Stimulated activated CD8-positive, alpha-beta memory T cell treated with anti-CD3 and anti-CD28 coated beads, Interleukin-7, amount 100 ng/mL, for 48 hours (primary cell): ENCODE measurements at regions not wholly inside any gene's neighbourhood (a gene's known extent, or its start where the extent isn't known, plus 50 kb on each side); places are given as distances from the start of the nearest gene placed in this dataset.

Experiments
- DNase-seq, 2 donors: peaks; one replicate each; pipeline ENCODE4 v3.0.0-alpha.2; 2020; ENCODE audit warnings: low read depth in 1 of 2; ENCODE audit errors: extremely low read depth in 1 of 2

DNA sequence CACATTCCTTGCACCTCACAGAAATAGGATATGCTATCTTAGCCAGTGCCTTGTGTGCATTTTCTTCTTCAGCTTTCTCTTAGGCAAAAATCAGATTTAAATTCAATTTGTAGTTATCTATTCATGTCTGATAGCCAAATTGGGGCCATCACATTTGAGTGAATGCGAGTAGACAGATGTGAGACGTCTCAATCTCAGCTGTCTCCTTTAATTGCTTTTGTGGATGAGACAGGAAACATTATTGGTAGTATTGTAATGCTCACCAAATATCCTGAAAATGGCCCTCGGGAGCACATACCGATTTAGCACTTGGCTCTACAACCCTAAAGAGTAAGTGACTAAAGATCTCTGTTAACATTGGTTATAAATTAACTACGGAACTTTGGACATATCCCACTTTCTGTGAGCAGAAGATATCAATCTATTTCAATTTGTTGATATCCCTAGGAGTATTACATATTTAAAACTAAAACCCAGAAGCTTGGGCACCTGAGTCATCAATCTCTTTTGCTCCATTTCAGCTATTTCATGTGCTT, 1012.5 kb upstream of the TMEM132C start:
- no peak for DNase-seq

DNA sequence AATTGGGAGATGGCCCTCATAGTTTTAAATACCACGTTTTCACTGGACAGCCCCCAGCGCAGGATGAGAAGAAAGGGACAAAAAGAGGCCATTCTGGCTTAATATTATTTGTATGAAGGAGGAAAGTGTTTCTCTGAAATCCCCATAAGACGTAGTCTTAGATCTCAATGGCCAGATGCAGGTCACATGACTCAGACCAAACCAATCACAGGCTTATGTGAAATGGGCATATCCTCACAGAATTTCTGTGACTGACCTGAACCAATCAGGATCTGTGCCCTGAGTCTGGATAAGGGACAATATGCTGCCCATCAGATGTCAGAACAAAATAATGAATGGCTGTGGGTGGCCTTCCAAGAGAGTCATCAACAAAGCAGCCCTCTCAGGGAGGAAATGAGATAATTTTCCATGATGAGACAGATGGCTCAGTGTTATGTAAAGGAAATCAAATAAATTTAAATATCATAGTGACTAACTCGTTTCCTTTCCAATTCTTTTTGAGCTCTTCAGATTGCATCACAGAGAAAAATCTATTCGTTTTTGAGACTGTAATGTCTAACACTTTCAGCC, 1009.5 kb upstream of the TMEM132C start:
- DNase-seq: no peak

DNA sequence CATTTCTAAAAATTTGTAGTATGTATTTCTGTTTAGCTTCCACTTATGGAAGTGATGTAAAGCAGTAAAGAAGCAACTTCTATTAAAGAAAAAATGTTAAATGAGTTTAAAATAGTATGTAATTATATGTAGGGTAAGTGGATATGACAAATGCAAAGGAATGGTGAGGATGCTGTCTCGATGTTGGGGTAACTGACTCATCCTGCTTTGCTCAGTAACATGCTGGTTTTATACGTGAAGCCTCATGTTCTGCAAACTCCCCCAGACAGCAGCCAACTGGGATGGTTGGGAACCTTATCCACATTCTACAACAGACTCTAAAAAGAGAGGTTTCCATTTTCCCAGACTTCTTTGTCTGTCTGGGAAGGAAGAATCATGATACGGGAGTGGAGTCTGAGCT, 1006.4 kb upstream of the TMEM132C start:
- DNase-seq: no peak

DNA sequence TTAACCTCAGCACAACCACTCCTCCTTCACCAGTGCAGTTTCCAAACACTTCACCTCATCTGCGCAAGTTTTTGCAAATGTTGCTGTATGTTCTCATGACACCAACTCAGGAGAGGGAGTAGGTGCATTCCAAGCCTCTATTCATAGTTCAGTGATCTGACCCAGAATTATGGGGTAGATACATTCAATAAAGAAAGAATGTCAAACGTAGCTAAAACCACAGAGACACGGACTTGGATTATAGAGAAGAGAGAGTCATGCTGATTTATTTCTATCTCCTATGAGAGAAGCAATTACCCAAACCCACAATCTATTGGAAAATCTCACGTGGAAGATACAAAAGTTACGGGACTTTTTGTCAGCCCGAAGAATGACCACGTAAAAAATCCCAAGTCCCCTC, 1006.0 kb upstream of the TMEM132C start:
- DNase-seq: no peak

DNA sequence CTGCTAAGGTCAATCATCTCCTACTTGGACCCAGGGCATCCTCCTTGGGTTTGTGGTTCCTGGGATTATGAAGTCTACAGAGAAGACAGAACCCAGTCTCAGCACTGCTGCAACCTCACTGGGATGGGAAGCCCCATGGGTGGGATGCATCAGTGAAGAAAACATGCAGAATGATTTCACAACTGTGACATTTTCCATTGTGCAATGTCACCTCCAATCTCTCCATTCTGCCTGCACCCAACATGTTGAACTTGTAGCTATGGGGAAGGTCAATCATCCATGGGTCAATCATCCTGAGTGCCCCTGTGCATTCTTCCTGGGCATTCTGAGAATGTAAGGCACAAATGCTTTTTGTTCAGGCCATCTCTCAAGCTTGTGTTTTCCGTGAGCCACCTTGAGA, 1004.4 kb upstream of the TMEM132C start:
- DNase-seq: no peak

DNA sequence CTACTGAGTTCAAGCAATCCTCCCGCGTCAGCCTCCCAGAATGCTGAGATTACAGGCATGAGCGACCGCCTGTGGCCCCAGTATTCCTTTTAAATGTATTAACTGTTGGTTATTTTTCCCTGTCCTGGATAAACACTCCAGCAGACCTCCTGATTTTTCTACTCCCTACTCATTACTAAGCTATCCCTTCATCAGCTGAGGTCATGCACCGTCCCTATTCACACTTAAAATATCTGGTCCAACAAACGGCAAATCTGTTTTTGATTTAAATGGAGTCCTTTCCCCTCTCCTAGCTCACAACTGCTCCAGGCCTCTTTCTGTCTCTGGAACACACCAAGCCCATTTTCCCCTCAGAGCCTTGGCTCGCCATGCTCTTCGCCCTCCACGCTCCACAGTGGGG, 1003.3 kb upstream of the TMEM132C start:
- no peak for DNase-seq

DNA sequence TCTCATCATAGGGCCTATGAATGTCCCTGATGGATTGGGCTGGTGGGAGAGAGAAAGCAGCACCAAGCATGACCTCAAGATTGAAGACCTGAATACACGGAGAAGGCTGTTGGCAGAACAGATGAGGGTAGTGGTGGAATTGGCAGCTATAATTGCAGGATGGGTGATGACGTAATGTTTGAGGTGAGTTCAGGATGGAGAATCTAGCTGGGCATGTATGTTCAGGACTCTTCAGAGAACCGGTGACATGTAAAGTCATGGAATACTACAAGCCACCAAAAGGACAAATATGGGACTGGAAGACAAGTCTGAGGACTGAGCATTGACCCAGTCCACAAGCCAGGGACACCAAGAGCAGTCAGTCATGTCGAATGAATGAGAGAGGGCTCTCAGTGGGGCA, 999.8 kb upstream of the TMEM132C start:
- no peak for DNase-seq

DNA sequence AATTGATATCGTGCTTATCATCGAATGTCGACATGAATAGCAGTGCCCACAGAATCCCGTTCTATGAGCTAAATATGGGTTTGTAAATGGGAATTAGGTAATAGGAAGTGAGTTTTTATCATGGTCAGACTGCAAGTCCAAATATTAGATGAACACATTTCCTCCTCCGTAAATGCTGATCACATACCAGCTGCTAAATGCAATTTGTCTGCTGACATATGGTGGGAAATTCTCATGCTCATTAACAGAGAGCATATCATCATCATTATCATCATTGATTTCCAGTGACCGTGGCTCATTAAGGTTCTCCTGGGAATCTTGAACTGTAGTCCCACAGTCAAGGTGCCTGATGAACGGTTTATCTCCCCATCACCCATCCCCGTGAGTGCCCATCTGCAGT, 998.8 kb upstream of the TMEM132C start:
- no peak for DNase-seq

DNA sequence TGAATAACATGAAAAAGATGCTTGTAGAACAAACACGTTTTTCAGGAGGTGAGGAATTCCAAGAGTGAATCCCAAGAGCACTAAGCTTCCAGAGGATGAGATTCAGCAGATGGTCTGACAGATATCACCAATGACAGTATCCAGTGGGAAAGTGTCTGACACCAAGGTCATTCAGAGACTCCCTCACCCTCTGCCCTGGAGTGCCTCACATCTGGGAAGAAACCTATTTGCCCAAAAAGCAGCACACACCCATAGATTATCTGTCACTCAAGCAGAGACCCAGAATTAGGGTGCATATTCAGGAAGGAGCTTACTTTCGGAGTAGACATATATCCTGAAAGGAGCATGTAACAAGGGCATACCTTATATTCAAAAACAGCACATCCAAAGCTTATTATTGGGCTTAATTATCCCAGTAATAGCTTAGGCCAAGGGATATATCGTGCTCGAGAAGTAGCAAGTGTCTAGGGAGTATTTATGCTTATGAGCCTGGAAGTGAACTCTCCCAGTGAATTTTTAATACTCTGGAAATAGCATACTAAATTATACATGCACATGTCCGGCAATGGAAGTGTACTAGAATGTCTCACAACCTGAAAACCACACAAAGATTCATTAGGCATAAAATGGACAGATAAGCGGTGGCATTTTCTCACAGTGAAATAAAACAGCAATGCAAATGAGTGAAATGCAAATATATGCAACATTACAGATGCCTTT, 998.1 kb upstream of the TMEM132C start:
- no peak for DNase-seq

DNA sequence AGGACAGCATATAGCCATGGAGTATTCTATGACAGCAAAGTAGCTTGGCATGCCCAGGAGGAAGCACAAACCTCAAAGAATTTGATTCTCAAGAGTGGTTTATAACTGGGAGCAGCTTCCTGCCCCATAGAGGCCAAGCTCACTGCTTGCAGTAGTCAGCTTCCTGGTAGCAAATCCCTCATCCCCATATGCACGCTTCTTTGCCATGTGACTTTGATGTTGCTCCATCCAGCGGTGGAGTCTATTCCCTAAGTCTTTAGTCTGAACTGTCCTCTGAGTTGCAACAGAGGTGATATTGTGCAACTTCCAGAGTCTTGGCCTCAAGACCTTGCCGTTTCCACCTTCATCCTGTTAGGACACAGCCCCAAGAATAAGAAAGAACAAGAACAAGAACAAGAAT, 996.8 kb upstream of the TMEM132C start:
- DNase-seq: no peak

DNA sequence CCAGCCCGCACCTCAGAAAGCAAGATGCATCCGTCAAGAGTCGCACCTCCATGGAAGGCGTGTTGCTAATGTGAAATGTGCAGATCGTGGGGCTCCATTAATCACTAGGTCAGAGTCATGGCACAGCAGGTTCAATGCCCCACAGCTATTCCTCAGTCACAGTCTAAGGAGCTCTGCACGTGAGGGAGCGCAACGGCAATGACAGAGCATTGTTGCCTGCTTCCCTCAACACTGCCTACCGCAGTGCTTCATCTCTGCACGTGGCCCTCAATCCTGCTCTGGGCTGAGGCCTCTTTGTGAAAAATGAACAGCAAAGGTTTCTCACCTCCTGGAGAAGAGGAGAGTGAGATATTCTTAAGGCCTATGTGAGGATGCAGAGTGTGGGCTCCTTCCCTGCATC, 995.2 kb upstream of the TMEM132C start:
- DNase-seq: no peak

DNA sequence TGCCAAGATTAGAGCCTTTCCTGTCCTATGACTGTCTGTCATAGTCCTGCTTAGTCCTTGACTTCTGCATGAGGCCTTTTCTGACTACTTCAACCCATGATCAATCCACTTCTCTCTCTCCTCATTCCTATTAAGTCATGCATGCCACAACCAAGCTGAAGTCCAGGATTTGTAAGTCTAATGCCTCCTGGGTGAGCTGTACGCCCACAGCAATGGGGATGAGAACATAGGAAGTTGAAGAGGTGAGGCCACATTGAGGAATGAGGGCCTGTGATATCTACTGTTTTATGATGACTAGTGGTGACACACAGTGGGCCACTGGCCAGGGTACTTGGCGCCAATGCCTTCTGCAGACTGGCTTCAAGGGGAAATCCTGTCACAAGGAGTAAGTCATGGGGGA, 994.1 kb upstream of the TMEM132C start:
- DNase-seq: no peak

DNA sequence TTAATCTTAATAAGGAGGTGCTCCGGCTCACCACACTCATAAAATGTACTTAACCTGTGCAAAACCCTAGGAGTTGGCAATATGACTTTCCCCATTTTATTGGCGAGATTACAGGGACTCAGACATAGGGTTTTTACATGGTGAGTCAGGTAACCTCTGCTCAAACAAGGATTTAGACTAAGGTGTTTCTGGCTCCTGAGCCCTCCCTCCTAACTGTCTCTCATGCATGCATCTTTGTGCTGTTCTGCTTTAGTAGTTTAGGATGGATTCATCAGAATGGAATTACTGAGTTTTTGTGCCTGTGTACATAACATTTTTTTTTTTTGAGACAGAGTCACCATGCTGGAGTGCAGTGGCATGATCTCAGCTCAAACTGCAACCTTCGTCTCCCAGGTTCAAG, 993.3 kb upstream of the TMEM132C start:
- no peak for DNase-seq

DNA sequence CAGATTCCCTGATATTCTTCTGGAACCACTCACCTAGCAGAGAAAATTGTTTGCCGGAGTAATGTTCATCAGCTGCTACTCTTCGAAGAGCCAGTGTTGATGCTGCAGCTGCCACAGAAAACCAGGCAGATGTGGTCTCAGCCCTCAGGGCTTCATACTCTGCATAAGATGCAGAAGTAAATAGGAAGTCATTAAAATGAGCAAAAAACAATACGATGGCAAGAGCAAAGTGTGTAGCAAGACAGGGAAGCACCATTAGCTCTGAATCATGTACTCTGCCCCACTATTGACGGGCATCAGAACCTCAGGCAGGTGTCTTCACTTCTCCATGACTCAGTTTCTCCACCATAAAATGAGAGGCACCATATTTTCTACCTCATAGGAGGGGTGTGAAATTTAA, 991.6 kb upstream of the TMEM132C start:
- no peak for DNase-seq

DNA sequence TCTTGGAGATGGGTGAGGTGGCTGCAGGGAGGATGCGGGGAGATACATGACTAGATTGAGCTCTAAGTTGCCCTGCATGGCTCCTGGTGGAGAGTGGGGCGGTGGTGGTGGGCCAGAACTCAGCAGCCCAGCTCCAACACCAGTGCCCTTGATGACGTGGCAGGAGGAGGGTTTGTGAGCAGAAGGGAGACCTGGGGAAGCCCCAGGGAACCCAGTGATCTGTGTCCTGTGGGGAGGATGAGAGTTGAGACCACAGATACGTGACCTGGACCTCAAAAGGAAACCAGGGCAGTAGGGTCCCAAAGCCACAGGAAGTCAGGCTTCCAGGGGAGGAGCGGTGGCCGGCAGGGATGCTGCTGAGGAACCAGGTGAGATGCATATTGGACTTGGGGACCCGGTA, 989.1 kb upstream of the TMEM132C start:
- no peak for DNase-seq

DNA sequence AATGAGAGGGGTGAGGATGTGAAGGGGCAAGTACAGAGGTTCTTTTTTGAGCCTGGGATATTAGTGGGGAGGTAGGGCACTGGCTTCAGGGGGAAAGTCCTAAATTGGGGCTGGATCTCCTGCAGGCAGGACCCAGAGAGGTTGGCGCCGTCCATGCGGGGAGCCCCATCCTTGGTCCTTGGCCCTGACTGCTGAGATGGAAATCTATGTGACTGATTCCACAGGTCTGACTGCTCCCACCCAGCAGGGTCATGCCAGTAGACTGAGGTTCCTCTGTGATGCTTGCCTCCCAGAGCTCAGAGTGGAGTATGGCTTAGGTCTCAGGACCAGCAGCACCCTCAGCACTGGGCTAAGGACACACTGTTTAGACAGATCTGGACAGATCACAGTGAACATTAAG, 988.6 kb upstream of the TMEM132C start:
- no peak for DNase-seq

DNA sequence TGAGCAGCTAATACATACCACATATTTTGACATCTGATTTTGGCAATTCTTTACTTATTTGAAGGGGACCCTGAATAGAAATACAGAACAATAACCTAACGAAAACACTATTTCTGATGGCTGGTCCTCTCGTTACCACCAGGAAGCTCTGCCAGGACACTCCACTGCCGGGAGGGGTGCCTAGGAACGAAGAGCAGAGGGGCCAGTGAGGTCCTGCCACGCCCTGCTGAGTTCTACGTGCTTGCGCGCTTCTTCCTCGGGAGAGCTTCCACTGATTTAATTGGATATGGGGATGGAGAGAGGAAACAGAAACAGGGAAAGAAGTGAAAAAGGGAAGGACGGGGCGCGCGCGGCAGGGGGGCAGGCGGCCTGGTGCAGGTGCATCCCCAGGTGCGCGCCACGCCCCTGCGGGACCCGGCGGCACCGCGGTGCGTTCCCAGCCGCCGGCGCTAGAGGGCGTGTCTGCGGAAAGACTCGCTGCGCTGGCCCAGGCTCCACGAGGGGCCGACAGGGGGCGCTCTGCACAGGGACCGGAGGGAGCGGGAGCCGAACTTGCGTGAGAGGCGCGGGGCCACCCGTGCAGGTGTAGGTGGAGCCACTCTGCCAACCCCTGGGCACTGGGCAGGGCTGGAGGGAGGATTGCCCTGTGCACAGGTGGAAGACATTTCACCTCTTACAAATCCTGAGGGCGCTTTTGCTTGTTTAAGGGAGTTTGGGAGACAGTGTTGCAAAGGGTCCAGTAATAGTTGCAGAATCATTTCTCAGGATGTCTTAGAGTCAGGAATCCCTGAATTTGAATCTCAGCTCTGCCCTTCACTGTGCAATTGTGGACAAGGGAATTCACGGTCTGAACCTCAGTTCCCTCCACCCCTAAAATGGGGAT, 986.3 kb upstream of the TMEM132C start:
- peak; percentile 38 to 43 for DNase-seq

DNA sequence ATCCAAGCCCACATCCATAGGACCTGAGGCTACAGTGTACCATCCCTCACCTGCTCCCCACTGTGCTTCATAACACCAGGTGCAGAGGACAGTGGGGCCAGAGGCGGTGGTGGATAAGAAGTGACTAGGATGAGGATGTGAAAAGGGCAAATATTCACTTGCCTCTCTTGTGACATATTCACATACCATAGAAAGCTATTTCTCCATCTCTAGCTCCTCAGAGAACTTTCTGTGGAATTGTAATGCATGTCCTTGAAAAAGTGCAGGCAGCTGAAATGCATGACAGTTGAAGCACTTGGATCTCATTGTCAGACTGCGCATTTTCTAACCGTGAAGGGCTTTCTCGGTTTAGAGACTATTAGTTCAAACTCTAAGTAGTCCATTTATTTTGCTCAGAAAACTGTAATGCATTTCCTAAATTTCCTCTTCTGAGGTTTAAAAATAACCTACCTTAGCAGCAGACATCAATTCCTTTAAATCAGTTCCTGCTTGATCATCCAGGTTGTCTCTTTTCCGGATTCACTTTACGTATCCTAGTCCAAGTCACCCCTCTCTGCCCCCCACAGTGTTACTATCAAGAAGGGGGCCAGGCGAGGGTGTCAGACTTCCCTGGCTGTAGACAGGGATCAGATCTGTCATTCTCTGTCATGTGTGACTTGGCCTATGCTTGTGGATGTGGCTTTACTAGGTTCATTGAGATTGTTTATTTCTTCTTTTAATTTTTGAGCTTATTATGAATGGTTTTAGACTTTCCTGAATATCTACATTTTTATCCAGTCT, 984.0 kb upstream of the TMEM132C start:
- no peak for DNase-seq

DNA sequence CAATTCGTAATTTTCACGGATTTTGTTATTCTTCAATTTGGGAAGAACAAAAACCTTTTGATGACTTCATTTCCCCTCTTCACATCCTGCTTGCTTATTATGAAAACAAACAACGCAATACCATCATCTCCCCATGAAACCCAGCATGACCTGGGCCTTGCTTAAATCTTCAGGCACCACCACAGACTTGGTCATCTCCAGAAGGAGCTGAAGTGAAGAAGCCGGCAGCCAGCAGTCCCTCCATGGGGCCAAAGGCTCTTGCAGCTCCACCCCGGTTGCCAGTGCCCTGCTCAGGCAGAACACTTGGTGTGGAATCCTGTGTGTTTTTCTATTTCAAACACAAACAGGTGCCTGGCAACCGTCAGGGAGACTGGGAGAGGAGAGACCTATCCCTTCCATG, 982.9 kb upstream of the TMEM132C start:
- DNase-seq: no peak

DNA sequence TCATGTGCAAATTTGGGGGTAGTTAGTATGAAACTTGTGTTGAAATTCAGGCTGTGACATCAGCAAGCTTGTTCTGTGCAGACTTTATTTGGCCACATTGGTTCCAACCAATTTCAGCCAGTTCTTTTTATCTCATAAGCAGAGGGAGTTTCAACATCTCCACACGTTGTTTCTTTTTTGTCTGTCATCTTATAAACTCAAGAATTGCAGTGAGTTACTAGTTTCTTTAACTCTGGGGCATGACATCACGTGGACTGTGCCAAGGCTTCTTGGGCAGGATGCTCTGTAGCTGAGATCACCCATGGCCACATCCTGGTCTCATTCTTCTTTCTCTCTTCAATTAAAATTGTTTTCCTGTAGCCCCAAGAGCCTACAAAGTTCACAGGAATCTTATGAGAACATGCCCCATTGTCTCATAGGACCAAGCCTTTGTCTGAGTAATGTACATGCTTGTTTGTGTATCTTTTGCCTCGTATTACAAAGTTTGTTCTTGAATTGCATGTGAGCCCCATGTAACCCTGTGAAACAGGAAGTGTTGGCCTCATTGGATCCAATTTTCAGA, 982.0 kb upstream of the TMEM132C start:
- no peak for DNase-seq

DNA sequence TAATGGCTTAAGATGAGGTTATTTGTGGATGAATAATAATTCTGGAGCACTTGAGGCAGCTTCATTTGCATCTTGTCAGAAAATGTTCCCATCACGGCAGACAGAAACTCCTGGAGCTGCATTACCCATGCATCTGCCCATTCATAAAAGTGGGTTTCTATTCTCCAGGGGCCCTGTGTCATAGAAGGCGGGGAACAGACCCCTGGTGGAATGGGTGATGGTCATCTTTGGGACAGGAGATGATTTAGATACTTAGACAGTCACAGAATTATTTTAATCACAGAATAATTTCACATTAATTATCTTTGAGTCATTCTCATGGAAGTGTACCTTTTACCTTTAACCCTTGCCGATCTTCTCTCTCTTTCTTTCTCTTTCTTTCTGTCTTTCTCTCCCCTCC, 980.7 kb upstream of the TMEM132C start:
- no peak for DNase-seq
